PFSK-1 (cell line): ENCODE measurements at regions not wholly inside any gene's neighbourhood (a gene's known extent, or its start where the extent isn't known, plus 50 kb on each side); places are given as distances from the start of the nearest gene placed in this dataset.

Experiments
- REST ChIP-seq, 2 experiments: IDR thresholded peaks; 2 replicates each; pipeline versions ENCODE4 v1.6.1 to v1.8.0; 2011 to 2012; ENCODE audit warnings: low read depth in 2 of 2, low read length in 2 of 2, control low read depth in 1 of 2, inconsistent platforms in 1 of 2, mild to moderate bottlenecking in 1 of 2, moderate library complexity in 1 of 2; ENCODE audit not compliant: insufficient read depth in 1 of 2
- SIN3A ChIP-seq: IDR thresholded peaks from 2 replicates; pipeline ENCODE4 v1.6.1; 2012; ENCODE audit warnings: mild to moderate bottlenecking, low read length, moderate library complexity, borderline replicate concordance; ENCODE audit not compliant: insufficient read depth
- TAF1 ChIP-seq: IDR thresholded peaks from 2 replicates; pipeline ENCODE4 v1.6.1; 2012; ENCODE audit warnings: low read length, control low read depth, borderline replicate concordance; ENCODE audit not compliant: insufficient read depth

GRCh38 chr16:13439766-13440165, 480.2 kb upstream of the ERCC4 start:
- TF ChIP-seq REST (IDR thresholded peaks at IDR 0.05; ENCODE audit: insufficient read depth in 1 of 2, low read depth in 2 of 2, low read length in 2 of 2): no peak
- no peak for TF ChIP-seq TAF1
- TF ChIP-seq SIN3A: no peak
